Astrocyte of the spinal cord (primary cell): ENCODE measurements at regions not wholly inside any gene's neighbourhood (a gene's known extent, or its start where the extent isn't known, plus 50 kb on each side); places are given as distances from the start of the nearest gene placed in this dataset.

ENCODE experiments used
- DNase-seq: peaks from one replicate; pipeline ENCODE4 v3.0.0; 2011; ENCODE audit warnings: low read depth, low spot score
- H3K4me3 ChIP-seq: 2 replicates; pipeline ENCODE4 v1.5.1; 2011; ENCODE audit warnings: low read depth, mild to moderate bottlenecking, low read length, moderate library complexity
- CTCF ChIP-seq: IDR thresholded peaks from 2 replicates; pipeline ENCODE4 v1.5.1; 2012; ENCODE audit warnings: low read depth, mild to moderate bottlenecking, low read length, inconsistent platforms
- in situ Hi-C: cut with HindIII; loops from 2 replicates; pipeline ENCODE4 v1.10.0; 2017; ENCODE audit warnings: low sequenced_read_pairs

DNA sequence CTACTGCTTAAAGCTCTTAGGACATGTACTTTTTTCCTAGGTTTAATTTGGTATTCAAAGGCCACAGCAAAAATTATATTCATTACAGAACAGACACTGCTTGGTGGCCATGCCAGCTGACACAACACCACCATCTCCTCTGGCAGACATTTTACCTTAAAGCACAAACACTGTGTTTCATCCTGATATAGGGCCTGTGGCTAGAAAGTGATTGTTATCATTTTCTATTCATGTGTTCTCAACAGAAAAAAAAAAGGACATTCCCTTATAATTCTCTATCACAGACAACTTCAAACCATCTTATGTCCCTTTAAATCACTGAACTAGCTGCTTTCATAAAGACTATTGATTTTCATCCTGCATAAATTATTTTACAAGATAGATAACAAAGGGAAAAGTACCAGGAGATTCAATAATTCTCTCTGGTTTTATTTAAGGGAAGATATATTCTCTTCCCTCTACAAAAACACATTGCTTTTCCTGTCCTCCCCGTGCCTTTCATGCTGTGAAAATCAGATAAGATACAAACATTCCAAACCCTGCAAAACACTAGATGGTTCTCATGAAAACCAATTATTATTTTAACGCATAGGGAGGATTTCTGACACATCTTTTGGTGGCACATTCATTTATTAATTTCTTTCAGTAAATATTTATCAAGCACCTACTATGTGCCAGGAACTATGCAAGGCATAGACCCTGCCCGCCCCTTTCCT is 139.3 kb upstream of the TMCC3 start:
- no peak for DNase-seq
- H3K4me3 ChIP-seq: no peak overlapping the region
- TF ChIP-seq CTCF: no peak
- in situ Hi-C loops: no loop called here

- H3K4me3 ChIP-seq: no peak overlapping the region
- TF ChIP-seq CTCF: no peak
- no peak for DNase-seq
- in situ Hi-C loops: no loop called here
Measured at GRCh38 chr12:94788298-94788697, 137.9 kb upstream of the TMCC3 start.

- H3K4me3 ChIP-seq: no peak overlapping the region
- DNase-seq: no peak
- in situ Hi-C loops: no loop called here
- TF ChIP-seq CTCF: no peak
Measured at GRCh38 chr12:94786906-94787305, 136.5 kb upstream of the TMCC3 start.

GRCh38 chr12:94783862-94784261 is 133.5 kb upstream of the TMCC3 start:
- H3K4me3 ChIP-seq: no peak overlapping the region
- TF ChIP-seq CTCF: no peak
- in situ Hi-C loops: no loop called here
- peak; percentile 49 for DNase-seq

- no peak for DNase-seq
- in situ Hi-C loops: no loop called here
- TF ChIP-seq CTCF: no peak
Measured at GRCh38 chr12:94783343-94783742, 133.0 kb upstream of the TMCC3 start.

DNA sequence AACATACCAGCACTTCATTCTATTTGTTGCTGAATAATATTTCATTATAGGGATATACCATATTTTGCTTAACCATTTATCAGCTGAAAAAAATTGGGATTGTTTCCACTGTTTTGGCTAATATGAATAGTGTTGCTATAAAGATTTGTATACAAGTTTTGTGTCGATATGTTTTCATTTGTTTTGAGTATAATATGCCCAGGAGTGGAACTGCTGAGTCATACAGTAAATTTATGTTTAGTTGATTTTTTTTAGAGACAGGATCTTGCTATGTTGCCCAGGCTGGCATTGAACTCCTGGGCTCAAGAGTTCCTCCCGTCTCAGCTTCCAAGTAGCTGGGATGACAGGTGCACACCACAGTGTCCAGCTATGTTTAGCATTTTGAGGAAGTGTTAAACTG is 131.5 kb upstream of the TMCC3 start:
- H3K4me3 ChIP-seq: no peak overlapping the region
- in situ Hi-C loops: no loop called here
- no peak for TF ChIP-seq CTCF
- DNase-seq: no peak

More at GRCh38 chr12:94783343-94783742, 133.0 kb upstream of the TMCC3 start:
- no peak overlapping the region for H3K4me3 ChIP-seq
